Activated CD4-positive, alpha-beta T cell treated with anti-CD3 and anti-CD28 coated beads for 36 hours (primary cell): ENCODE measurements at regions not wholly inside any gene's neighbourhood (a gene's known extent, or its start where the extent isn't known, plus 50 kb on each side); places are given as distances from the start of the nearest gene placed in this dataset.
"Not testable (repeated sequence)": the region's sequence is repeated elsewhere in the genome, so short reads cannot be mapped to it uniquely, and the experiment has no call there.

ENCODE experiments used
- ATAC-seq: fragments of 200-7000 bp; cut with Tn5 transposase; one replicate; pipeline ENCODE4 v1.10.0; 2021; ENCODE audit warnings: mild to moderate bottlenecking, moderate library complexity
- CTCF ChIA-PET: fragments of 350-600 bp; sonication (Branson Sonifier 250); formaldehyde crosslinking; loops from one replicate; lab custom pipeline; 2021; ENCODE audit warnings: antibody characterized with exemption; lab: Charles Lee
- POLR2A ChIA-PET: fragments of 350-600 bp; sonication (Branson Sonifier 250); formaldehyde crosslinking; loops from one replicate; lab custom pipeline; 2021; ENCODE audit warnings: antibody characterized with exemption, inconsistent platforms; lab: Charles Lee
- DNase-seq: peaks from one replicate; pipeline ENCODE4 v3.0.0-alpha.2; 2020
- H3K27ac Mint-ChIP-seq: one replicate; pipeline ENCODE4 v1.8.0; 2021; ENCODE audit warnings: mixed read lengths
- H3K27me3 Mint-ChIP-seq: one replicate; pipeline ENCODE4 v1.8.0; 2021; ENCODE audit warnings: mixed read lengths
- H3K36me3 Mint-ChIP-seq: one replicate; pipeline ENCODE4 v1.8.0; 2021; ENCODE audit warnings: low read depth, mixed read lengths
- H3K4me1 Mint-ChIP-seq: one replicate; pipeline ENCODE4 v1.8.0; 2021; ENCODE audit warnings: mixed read lengths
- H3K4me3 Mint-ChIP-seq: one replicate; pipeline ENCODE4 v1.8.0; 2021; ENCODE audit warnings: mild to moderate bottlenecking, moderate library complexity, mixed read lengths
- H3K9me3 Mint-ChIP-seq: one replicate; pipeline ENCODE4 v1.8.0; 2021; ENCODE audit warnings: low read depth, mixed read lengths
- intact Hi-C, 2 experiments: fragments of 100-400 bp; cut with DNase I in 1 of 2; cut with micrococcal nuclease in 1 of 2; formaldehyde crosslinking; loops; one replicate each; pipeline versions ENCODE4 v1.14.2 to v1.15.1; 2022 to 2024; cut with DNase I, micrococcal nuclease

DNA sequence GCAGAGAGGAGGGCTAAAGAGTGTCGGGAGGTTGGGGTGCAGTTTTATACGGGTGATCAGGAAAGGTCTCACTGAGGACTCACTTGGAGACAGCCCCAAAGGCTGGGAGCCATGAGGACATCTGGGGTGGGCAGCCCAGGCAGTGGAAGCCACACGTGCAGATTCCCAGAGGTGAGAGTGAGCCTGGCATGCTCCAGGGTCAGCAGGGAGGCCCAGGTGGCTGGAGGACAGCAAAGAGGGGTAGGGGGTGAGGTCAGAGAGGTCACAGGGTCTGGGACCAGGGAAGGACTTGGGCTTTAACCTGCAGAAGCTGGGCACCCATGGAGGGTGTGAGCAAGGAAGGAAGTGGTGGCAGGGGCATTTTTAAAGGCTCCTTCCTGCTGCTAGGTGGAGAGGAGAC is 481.7 kb downstream of the MATN1 start:
- intact Hi-C loops = no loop called here
- DNase-seq = no peak
- POLR2A ChIA-PET = no interaction called here
- Mint-ChIP-seq H3K9me3 (no peaks in the 10 kb centered on the region), H3K27me3 (peaks cover 26% of the 10 kb centered on the region), H3K36me3 (no peaks in the 10 kb centered on the region), H3K27ac (no peak overlapping the region), H3K4me1 (no peaks in the 10 kb centered on the region), H3K4me3 (no peak overlapping the region)
- no peak for ATAC-seq
- CTCF ChIA-PET = interaction anchor here (0.6 to 1.1 kb wide), 2 partner anchors 9 to 881 kb away, joined by 3 to 4 read pairs; no protein-coding TSS in a partner anchor

DNA sequence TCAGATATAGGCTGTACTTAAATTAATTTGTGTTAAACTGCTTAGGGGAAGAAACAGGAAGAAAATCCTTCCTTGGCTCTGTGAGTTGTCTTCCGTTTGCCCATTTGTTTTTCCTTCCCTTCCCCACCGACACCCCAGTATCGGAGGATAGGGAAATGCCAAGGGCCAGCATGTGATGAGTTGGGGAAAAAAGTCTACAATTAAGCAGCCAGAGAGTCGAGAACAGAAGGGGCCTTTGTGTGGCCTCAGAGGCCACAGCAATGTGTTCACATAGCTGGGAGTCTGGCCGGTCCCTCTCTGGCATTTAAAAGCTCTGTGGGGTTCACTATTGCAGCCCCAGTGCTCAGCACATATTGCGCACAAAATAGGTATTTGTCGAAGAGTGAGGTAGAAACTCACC is 489.3 kb downstream of the MATN1 start:
- Mint-ChIP-seq H3K4me1 (no peaks in the 10 kb centered on the region), H3K36me3 (no peaks in the 10 kb centered on the region), H3K27ac (no peak overlapping the region), H3K27me3 (peaks cover 10% of the 10 kb centered on the region), H3K4me3 (no peak overlapping the region), H3K9me3 (no peaks in the 10 kb centered on the region)
- POLR2A ChIA-PET = no interaction called here
- no peak for ATAC-seq
- CTCF ChIA-PET = no interaction called here
- intact Hi-C loops = loop anchor here in 1 of 2 experiments (5.0 to 10.0 kb wide), 2 partner anchors 442 to 999 kb away; partner anchors contain the start of genes MECR and PTPRU
- DNase-seq = no peak

DNA sequence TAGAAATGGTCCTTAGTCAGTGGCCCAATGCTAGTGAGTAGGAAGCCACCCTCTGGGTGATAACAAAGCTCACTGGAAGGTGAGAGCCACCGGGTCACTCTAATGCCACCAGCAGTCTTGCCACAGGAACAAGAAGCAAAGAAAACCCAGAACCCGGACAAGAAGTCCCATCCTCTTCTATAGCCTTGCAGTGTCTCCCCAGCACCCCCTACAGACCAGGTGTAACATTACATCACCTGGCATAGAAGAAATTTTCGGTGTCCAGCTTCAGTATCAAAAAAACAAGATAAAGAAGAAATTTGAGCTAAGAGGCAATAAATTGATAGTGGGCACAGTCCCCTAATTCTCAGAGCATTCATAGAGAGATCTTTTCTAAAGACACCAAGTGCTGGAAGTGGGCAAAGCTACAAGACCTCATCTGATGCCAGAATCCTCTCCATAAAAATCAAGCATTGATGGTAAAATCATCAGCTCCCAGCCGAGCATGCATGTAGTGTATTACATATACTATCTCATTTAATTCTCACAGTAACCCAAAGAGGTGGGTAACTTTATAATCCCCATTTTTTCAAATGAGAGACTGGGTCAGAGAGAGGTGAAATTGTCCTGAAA is 491.0 kb downstream of the MATN1 start:
- no peaks in the 10 kb centered on the region for H3K36me3 Mint-ChIP-seq
- H3K9me3 Mint-ChIP-seq = no peaks in the 10 kb centered on the region
- H3K4me3 Mint-ChIP-seq = no peak overlapping the region
- DNase-seq = peak; percentile 40
- peaks cover 4% of the 10 kb centered on the region for H3K27me3 Mint-ChIP-seq
- no peaks in the 10 kb centered on the region for H3K4me1 Mint-ChIP-seq
- POLR2A ChIA-PET = no interaction called here
- ATAC-seq = no peak
- no peak overlapping the region for H3K27ac Mint-ChIP-seq
- intact Hi-C loops = loop anchor here in 1 of 2 experiments (5.0 to 10.0 kb wide), 2 partner anchors 440 to 998 kb away; partner anchors contain the start of genes MECR and PTPRU
- CTCF ChIA-PET = interaction anchor here (0.6 to 1.7 kb wide), 8 partner anchors 9 to 880 kb away, joined by 3 to 8 read pairs (median 4); no protein-coding TSS in a partner anchor

DNA sequence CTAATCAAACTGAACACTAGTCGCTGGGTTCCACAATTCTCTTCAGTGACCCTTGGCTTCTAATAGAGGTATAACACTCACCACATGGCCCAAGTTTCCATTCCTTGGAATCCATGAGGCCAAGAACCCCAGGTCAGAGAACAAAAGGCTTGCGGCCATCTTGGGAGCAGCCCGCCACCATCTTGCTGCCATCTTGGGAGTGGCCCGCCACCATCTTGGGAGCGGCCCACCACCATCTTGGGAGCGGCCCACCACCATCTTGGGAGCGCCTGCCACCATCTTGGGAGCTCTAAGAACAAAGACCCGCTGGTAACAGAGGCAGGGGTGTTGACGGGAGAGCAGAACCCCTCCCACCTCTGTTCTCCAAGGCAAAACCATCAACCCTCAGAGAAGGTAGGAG is 493.4 kb downstream of the MATN1 start:
- ATAC-seq (no peak), DNase-seq (no peak)
- POLR2A ChIA-PET = no interaction called here
- intact Hi-C loops = loop anchor here in 1 of 2 experiments (5.0 to 10.0 kb wide), 2 partner anchors 438 to 995 kb away; partner anchors contain the start of genes MECR and PTPRU
- no peak overlapping the region for H3K4me3 Mint-ChIP-seq
- H3K9me3 Mint-ChIP-seq = no peaks in the 10 kb centered on the region
- CTCF ChIA-PET = no interaction called here
- H3K27me3 Mint-ChIP-seq = peaks cover 7% of the 10 kb centered on the region
- no peak overlapping the region for H3K27ac Mint-ChIP-seq
- no peaks in the 10 kb centered on the region for H3K4me1 Mint-ChIP-seq
- no peaks in the 10 kb centered on the region for H3K36me3 Mint-ChIP-seq

DNA sequence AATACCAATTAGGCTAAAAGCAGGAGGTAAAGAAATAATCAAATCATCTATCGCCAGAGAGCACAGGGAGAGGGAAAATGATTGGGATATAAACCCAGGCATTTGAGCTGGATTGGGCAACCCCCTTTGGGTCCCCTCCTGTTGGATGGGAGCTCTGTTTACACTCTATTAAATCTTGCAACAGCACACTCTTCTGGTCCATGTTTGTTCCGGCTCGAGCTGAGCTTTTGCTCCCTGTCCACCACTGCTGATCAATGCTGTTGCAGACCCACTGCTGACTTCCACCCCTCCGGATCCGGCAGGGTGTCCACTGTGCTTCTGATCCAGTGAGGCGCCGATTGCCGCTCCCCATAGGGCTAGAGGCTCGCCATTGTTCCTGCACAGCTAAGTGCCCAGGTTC is 493.8 kb downstream of the MATN1 start:
- no peaks in the 10 kb centered on the region for H3K9me3 Mint-ChIP-seq
- no peaks in the 10 kb centered on the region for H3K36me3 Mint-ChIP-seq
- ChIA-PET POLR2A (no interaction called here), CTCF (no interaction called here)
- DNase-seq (no peak), ATAC-seq (no peak)
- H3K4me1 Mint-ChIP-seq = no peaks in the 10 kb centered on the region
- no peak overlapping the region for H3K27ac Mint-ChIP-seq
- intact Hi-C loops = no loop called here
- H3K4me3 Mint-ChIP-seq = no peak overlapping the region
- H3K27me3 Mint-ChIP-seq = peaks cover 10% of the 10 kb centered on the region

DNA sequence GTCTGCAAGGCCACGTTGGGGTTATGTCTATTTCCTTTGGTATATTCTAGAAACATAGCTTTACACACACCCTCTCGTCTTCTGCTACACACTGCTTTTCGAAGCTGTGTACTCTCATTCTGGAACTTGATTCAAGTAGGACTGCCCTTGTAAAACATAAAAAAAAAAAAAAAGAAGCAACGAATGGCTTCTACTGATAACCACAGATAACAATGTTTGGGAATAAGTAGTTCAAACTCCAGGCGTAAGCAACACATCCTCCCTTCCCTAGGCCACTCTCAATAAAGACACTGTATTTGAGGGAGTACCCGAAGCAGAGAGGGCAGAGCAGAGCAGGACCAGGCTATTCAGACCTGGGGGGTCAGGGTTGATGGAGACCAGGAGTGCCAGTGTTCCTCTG is 496.7 kb downstream of the MATN1 start:
- no peaks in the 10 kb centered on the region for H3K4me1 Mint-ChIP-seq
- H3K27ac Mint-ChIP-seq = no peak overlapping the region
- POLR2A ChIA-PET = no interaction called here
- no peaks in the 10 kb centered on the region for H3K9me3 Mint-ChIP-seq
- DNase-seq (no peak), ATAC-seq (no peak)
- no peak overlapping the region for H3K4me3 Mint-ChIP-seq
- H3K36me3 Mint-ChIP-seq = no peaks in the 10 kb centered on the region
- peaks cover 6% of the 10 kb centered on the region for H3K27me3 Mint-ChIP-seq
- CTCF ChIA-PET = no interaction called here
- intact Hi-C loops = no loop called here

DNA sequence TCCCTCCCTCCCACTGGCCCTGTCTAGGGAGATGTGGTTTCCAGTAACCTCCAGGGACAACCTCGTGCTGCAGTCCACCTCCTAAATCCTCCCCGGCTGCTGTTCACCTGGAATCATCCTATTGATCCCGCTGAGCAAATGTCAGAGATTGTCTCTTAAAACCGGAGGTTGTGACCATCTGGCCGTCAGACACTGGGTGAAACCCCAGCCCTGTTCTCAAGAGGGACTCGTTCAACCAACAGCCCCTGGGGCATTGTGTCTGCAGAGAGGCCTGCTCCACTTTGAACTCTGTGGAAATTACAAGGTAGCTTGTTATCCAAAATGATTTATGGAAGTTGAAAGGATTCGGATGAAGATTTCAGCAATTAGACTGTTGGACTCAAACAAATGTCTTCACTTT is 498.0 kb downstream of the MATN1 start:
- no peak for ATAC-seq
- intact Hi-C loops = no loop called here
- no peak overlapping the region for H3K4me3 Mint-ChIP-seq
- no peak overlapping the region for H3K27ac Mint-ChIP-seq
- no peaks in the 10 kb centered on the region for H3K4me1 Mint-ChIP-seq
- CTCF ChIA-PET = no interaction called here
- no peaks in the 10 kb centered on the region for H3K9me3 Mint-ChIP-seq
- peaks cover 6% of the 10 kb centered on the region for H3K27me3 Mint-ChIP-seq
- no peak for DNase-seq
- H3K36me3 Mint-ChIP-seq = no peaks in the 10 kb centered on the region
- POLR2A ChIA-PET = no interaction called here

DNA sequence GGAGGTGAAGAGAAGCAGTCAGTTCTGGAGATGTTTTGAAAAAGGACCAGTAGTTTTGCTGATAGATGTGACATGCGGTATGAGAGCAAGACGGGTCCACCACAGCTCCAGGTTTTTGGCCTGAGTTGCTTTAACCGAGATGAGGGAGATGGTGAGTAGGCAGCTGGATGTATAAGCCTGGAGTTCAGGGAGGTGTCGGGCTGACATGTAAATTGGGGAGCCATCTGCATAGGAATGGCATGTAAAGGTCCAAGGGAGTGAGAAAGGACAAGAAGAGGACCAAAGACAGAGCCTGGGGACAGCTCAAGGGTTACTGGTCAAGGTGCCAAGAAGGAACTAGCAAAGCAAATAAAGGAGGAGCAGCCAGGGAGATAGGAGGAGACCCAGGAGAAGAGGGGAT is 503.7 kb downstream of the MATN1 start:
- ATAC-seq = no peak
- intact Hi-C loops = no loop called here
- no peaks in the 10 kb centered on the region for H3K9me3 Mint-ChIP-seq
- ChIA-PET CTCF (interaction anchor here (0.7 kb wide), 1 partner anchor 152 kb away, joined by 3 read pairs; no protein-coding TSS in a partner anchor), POLR2A (no interaction called here)
- no peaks in the 10 kb centered on the region for H3K36me3 Mint-ChIP-seq
- no peaks in the 10 kb centered on the region for H3K4me1 Mint-ChIP-seq
- H3K27me3 Mint-ChIP-seq = peaks cover 6% of the 10 kb centered on the region
- DNase-seq = no peak
- H3K27ac Mint-ChIP-seq = no peak overlapping the region
- H3K4me3 Mint-ChIP-seq = no peak overlapping the region

DNA sequence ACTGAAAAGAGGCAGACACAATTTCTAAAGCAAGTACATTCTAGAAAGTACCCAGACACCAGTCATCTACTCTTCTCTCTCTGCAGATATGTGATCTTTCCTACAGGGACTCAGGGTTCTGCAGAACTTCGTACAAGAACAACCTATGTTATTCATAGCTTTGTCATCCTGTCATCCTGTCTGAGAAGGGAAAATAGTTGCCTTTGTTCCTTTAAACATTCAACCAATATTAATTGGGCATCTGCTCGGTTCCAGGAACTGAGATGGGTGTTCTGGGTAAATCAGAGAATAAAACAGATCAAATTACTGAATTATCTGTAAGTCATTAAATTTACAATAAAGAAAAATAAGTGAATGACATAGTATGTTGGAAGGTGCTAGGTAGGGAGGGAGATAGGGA is 504.9 kb downstream of the MATN1 start:
- POLR2A ChIA-PET = no interaction called here
- DNase-seq (no peak), ATAC-seq (no peak)
- Mint-ChIP-seq H3K9me3 (no peaks in the 10 kb centered on the region), H3K27me3 (peaks cover 6% of the 10 kb centered on the region), H3K4me3 (no peak overlapping the region), H3K4me1 (no peaks in the 10 kb centered on the region), H3K36me3 (no peaks in the 10 kb centered on the region), H3K27ac (no peak overlapping the region)
- intact Hi-C loops = no loop called here
- CTCF ChIA-PET = no interaction called here

DNA sequence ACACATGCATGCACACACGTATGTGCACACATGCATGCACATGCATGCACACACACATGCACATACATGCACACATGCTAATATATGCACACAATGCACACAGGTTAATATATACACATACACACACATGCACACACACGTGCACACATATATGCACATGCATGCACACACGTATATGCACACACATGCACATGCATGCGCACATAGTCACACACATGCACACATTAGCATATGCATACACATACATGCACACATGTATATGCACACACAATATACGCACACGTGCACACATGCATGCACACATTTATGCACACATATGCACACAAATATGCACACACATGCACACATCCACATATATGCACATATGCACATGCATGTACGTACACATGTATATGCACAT is 506.8 kb downstream of the MATN1 start:
- no peak for DNase-seq
- POLR2A ChIA-PET = no interaction called here
- Mint-ChIP-seq H3K9me3 (no peaks in the 10 kb centered on the region), H3K4me3 (no peak overlapping the region), H3K27ac (no peak overlapping the region), H3K4me1 (no peaks in the 10 kb centered on the region), H3K36me3 (no peaks in the 10 kb centered on the region), H3K27me3 (peaks cover 7% of the 10 kb centered on the region)
- CTCF ChIA-PET = no interaction called here
- intact Hi-C loops = no loop called here
- no peak for ATAC-seq

DNA sequence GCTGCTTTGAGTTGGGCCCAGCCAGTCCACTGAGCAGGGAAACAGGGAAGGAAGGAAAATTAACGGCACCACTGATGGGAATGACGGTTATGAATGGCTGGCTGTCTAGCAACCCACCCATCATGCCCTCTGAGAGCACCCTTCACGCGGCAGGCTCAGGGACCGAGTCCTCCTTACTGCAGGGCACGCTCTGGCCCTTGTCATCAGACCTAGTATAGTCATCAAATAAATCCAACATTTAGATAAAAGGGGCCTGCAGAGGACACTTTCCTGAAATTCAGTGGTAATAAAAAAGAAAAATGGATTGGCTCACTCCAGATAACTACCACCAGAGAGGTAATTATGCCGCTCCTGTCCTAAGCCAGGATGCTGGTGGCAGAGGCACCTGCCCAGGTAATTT is 509.4 kb downstream of the MATN1 start:
- no peak overlapping the region for H3K4me3 Mint-ChIP-seq
- peaks cover 2% of the 10 kb centered on the region for H3K27me3 Mint-ChIP-seq
- no peak overlapping the region for H3K27ac Mint-ChIP-seq
- H3K4me1 Mint-ChIP-seq = no peaks in the 10 kb centered on the region
- DNase-seq = no peak
- intact Hi-C loops = no loop called here
- no peak for ATAC-seq
- CTCF ChIA-PET = no interaction called here
- no peaks in the 10 kb centered on the region for H3K9me3 Mint-ChIP-seq
- H3K36me3 Mint-ChIP-seq = no peaks in the 10 kb centered on the region
- POLR2A ChIA-PET = no interaction called here

DNA sequence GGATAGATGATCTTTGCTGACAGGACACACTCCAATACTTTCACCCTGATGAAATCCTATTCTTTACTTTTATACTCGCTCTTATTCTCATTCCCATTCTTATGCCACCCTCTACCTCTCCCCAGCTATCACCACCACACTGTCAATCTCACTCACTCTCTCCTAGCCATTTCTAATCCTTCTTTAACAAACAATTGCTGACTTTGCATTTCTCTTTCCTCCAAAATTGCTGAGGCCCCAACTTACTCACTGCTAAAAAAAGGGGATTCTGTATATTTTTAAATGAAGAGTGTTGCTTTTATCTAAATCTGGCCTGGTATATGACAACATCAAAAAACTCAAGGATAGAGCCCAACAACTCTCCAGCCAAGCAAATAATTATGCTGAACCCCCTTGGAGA is 515.4 kb downstream of the MATN1 start:
- H3K36me3 Mint-ChIP-seq = not testable (repeated sequence)

More for the DNA sequence above, 515.4 kb downstream of the MATN1 start:
- CTCF ChIA-PET, DNase-seq, ATAC-seq, H3K27ac Mint-ChIP-seq, H3K4me1 Mint-ChIP-seq, H3K27me3 Mint-ChIP-seq, H3K9me3 Mint-ChIP-seq, POLR2A ChIA-PET, H3K4me3 Mint-ChIP-seq, intact Hi-C loops: not testable (repeated sequence)
